SKM-1 treated with dmso at 0.1 percent for 144 hours (cell line): ENCODE measurements at regions not wholly inside any gene's neighbourhood (a gene's known extent, or its start where the extent isn't known, plus 50 kb on each side); places are given as distances from the start of the nearest gene placed in this dataset.
A peak's percentile ranks its signal among the peaks of the same experiment; 100 is the strongest.

Source experiments
- DNase-seq: peaks from one replicate; lab custom pipeline; 2025; ENCODE audit not compliant: unreplicated experiment; lab: John Stamatoyannopoulos, UW

DNA sequence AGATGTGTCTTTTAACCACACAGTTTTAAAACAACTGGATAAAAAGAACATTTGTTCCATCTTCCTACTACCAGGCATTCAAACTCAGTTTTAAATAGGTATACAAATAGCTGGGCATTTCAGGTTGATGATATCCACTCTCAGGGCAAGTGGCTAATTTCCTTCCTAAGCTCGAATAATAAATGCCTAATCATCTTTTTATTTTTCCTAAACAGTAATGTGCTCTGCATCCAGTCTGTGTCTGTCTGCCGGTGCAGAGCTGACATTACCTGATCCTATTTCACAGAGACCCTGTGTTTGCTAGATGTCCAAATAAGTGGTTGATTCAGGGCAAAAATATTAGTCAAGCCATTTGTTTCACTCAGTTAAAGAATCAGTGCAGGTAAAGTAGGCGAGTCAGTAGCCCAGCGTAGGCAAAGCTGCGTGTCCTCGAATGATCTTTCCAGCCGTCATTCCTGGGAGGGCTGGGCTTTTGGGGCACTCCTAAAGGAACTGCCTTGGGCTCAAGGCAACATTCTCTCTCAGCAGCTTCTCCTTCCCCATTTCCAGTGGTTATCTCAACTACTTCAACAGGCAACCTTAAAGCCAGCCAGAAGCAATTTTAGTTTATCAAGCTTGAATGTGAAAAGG is 74.2 kb upstream of the BMP2 start:
- DNase-seq, result no peak

DNA sequence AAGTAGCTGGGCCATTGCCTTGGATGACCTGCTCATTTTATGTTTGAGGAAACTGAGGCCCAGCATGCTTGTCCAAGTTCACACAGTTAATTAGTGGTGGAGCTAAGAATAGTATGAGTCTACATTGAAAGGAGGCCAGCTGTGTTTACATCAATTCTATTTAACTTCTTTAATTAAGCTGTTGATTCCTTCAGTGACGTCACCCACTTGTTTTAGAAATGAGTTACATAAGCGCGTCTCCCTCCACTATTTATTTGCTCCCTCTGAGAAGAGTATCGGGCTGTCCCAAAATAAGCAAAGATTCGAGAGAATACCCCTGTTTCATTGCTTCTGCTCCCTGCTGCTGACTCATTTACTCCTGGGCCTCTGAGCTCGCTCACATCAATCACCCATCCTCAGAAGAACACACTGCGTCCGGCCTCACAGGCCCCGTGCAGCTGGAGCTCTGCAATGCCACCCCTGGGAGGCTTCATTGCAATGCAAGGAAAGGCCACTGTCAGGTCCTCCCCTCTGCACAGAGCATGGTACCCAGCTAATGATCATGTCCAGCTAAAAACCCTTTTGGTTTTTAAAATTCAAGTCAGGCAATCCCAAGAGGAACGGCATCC is 74.8 kb upstream of the BMP2 start:
- DNase-seq, result no peak

DNA sequence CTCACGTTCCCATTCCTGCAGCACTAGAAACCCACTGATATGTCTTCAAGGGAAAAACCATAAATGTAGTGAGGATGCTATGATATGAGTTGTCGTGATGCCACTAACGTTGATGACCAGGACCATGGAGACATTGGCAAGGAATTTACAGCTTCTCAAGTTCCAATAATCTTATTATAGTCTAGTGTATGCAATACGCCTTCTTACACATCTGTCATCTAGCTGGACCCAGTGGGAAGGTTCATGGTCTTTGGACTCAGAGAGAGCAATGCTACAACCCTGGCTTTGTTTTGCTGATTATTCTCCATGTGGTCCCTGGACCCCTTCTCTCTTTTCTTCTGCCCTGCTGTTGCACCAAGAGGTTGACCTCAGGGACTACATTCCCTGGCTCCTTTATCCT is 76.0 kb upstream of the BMP2 start:
- no peak for DNase-seq

DNA sequence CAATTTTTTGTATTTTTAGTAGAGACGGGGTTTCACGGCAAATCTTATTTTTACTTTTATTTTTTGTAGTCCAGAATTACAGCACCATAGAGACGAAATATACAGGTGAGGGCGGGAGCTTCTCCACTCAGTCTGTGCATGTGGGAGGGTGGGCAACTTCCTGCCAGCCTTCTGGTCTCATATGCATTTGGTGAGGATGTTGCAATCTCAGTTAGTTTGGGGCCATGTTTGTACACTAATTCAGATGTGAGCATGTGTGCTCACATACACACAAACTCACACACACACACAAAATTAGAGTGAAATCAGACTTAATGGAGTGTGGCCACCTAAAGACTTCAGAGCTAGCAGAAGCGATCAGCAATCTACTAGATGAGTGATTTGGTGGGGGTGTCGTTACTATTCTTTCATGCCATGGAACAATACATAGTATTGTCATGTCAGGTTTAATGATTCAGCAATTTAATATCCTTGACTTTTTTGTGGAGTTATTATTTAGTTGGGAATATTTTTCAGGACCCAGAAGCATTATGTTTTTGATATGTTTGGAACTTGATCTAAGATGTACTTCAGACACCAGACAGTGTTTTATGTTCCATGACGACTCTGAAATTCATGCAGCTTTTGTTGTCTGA is 78.0 kb upstream of the BMP2 start:
- no peak for DNase-seq

DNA sequence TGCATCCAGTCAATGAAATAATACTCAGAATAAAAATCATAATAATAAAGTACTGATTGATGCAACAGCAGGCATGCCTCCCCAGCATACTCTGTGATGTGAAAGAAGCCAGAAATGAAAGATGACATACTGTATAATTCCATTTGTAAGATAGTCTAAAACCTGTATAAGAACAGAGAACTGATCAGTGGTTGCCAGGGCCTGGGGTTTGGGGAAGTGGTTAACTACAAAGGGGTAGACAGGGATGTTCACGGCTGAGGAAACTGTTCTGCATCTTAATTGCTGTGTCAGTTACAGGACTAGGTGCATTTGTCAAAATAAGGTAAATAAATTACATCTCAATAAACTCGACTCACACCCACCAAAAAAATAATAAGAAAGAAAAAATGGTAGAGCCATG is 81.3 kb upstream of the BMP2 start:
- peak; percentile 22 for DNase-seq

DNA sequence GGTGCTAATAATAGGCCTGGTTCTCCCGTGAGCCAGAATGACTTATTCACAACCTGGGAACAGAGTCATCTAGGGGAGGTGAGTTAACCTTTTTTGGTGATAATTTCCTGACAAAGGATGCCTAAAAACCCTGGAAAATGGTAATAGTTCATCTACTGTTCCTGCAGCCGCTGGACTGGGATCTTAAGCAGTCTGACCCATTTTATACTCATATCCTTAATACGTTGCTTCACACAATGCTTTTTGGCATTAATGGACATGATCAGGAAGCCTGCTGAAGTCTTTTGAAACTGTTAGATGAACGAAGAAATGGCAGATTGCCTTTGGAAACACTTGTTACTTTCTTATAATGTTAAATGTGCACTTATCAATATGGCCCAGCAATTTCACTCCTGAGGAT is 81.9 kb upstream of the BMP2 start:
- no peak for DNase-seq

DNA sequence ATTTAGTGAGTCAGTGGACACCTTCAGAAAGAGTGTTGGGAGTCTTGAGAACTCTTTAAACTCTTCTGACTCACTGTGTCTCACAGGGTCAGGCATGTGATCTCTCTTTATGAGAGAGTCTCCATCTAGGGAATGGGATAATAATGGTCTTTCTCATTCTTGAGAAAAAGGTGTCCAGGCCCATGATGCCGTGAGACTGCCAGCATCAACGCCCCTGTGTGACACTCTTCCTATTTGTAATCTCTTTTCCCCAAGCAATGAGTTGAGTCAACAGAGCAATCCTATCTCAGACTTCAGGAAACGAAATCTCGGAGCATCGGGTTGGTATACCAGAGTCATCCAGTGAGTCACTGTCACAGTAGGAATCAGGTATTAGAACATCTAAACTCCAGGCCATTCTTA is 82.3 kb upstream of the BMP2 start:
- no peak for DNase-seq

DNA sequence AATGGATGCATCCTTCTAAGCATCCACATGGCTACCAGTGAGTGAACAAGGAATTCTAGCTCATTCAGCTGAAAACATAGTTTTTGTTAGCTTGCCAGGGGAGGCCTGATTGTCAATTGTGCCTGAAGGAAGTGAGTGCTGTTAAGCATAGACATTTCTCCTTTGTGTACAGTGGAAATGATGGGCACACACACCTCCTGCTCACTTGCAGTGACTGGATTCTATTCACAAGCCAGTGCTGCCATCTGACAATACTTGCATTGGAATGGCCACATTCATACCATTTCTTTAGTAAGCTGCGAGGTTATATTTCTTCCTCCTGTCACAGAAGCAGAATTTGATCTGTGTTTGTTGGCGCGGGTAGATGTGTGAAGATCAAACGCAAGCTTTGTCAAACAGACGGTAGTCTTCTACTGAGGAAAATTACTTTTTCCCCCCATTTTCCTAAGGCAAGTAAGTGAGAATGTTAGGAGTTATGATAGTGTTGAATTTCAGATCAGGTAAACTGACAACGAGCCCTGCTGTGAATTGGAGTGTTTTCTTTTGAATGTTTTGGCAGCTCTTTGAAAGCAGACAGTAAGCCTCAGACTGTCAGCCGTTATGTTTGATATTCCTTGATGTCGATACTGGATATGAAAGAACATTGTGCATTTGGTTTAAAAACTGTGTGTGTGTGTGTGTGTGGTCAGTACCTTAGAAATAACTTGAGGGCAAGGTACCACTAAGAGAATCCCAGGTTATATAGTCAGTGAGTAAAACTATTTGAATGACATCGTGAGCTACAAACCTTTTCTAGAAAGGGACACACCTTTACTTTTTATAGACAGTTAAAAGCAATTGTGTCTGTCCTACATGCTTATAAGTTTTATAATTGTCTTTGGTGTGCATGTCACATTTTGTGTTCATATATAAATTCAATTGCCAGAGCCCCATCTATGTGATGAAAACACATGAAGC is 84.2 kb upstream of the BMP2 start:
- no peak for DNase-seq

DNA sequence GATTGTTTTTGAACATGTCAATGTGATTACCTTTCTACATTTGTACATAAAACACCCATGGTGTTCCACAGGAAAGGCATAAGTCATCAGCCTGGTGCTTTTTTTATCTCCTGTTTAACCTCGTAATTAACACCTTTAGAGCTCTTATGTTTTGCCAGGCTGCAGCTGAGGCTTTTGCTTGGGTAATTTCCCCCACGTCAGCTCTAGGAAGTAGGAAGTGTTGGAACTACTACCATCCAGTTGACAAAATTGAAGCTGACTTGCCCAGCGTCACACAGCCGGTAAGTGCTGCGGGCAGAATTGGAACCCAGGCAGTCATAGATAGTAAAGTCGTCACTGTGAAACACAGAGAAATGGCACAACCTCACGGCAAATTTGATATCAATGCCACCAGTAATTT is 86.6 kb upstream of the BMP2 start:
- DNase-seq, result no peak

DNA sequence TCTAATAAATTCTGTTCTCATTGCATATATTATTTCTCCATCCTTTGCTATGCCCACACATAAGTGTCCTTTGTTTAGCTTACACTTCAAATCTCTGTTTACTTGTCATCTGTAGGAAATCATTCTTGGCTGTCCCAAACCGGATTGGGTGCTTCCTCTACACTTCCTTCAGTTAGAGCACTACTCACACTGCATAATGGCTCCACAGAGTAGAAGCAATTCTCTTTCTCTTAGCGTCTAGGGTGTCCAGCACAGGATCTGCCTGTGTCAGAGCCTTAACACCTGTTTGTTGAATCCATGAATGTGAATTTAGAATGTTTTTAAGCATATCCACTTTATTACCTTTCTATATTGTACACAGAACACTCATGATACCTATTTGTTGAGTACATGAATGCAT is 87.0 kb upstream of the BMP2 start:
- no peak for DNase-seq

DNA sequence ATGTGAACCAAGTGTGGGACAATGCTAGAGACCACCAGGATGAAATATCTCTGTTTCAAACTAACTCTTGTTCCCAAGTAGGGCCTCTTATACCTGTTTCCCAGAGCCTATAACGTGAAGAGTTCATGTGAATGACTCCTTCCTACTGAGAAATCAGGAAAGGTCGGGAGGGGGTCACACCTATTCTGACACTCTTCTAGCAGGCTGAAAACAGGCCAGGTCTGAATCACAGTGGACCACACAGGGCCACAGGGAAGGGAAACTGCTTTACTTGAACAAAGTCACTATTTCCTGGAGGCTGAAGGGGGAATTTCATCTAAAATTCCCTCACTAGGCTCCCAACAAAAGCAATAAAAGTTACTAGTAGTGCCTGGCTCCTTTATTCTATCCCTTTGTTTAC is 88.4 kb upstream of the BMP2 start:
- DNase-seq, result no peak

DNA sequence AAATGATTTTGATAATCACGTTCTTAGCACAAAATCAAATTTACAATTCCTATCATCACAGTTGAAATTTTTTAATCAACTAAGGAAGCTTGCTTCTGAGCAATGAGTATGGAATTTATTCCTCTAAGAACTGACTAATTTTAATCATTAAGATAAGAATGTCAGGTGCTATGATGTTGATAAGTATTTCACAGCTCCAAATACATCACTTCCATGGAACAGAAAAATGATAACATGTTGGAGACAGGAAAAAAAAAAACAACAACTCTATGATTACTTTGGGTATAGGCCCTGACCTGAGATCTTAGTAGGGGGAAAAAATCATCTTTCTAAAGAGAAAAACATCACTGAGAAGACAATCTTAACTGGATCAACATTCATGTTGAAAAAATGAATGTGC is 89.4 kb upstream of the BMP2 start:
- DNase-seq, result no peak

DNA sequence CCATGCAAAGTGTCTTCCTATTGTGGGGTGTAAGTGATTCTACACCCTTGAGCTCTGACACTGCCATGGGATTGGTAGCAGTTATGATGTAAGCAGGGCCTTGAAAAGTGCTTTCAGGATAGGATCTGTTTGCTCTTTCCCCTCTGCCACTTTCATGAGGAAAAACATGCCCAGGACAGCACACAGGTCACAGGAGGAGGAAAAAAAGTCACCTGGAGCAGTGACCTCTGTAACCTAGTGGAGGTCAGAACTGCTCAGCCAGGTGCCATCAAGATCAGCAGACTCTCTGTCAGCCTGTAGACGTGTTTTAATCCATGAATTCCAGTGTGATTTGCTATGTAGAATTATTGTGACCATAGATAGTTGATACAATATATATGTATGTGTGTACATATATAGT is 92.7 kb upstream of the BMP2 start:
- DNase-seq, result no peak

DNA sequence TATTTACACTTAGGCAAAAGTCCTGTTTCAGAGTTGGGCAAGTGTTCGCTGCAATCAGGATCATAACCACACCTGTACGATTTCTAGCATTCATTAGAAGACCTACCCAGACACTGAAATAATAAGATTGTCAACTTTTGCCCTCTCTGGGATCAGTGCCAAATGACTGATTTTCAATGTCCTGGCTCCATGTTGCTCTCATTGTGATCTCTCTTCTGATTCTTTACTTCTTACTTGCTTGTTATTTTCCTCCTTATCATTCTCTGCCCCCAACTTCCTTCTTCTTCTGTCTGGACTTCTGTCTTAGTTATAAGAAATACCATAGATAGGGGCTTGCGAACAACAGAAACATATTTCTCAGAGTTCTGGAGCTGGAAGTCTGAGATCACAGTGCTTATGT is 94.4 kb upstream of the BMP2 start:
- no peak for DNase-seq

DNA sequence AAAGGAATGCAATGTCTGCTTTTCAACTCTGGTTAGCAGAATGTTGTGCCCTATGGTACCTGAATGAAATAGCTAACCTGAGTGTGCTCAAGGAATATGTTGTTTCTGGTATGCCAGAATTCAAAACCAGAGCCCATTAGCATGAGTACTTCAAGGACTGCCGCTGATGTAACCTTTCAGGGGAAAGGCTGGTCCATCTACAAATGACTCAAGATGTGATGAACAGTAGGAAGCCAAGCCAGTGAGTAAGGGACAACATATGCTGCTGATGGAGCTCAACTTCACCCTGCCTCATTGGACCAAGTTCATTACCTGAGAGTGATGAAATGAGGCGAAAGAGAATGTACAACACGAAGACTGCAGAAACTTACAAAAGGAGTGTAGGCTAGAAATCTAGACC is 95.7 kb upstream of the BMP2 start:
- DNase-seq, result no peak

DNA sequence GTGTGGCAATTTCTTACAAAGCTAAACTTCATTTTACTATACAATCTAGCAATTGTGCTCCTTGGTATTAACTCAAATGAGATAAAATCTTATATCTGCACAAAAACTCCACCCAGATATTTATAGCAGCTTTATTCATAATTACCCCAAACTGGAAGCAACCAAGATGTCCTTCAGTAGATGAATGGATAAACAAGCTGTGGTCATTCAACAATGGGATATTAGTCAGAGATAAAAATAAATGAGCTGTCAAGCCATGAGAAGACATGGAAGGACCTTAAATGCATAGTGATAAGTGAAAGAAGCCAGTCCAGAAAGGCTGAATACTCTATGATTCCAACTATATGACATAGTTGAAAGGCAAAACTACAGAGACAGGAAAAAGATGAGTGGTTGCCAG is 98.9 kb upstream of the BMP2 start:
- no peak for DNase-seq

DNA sequence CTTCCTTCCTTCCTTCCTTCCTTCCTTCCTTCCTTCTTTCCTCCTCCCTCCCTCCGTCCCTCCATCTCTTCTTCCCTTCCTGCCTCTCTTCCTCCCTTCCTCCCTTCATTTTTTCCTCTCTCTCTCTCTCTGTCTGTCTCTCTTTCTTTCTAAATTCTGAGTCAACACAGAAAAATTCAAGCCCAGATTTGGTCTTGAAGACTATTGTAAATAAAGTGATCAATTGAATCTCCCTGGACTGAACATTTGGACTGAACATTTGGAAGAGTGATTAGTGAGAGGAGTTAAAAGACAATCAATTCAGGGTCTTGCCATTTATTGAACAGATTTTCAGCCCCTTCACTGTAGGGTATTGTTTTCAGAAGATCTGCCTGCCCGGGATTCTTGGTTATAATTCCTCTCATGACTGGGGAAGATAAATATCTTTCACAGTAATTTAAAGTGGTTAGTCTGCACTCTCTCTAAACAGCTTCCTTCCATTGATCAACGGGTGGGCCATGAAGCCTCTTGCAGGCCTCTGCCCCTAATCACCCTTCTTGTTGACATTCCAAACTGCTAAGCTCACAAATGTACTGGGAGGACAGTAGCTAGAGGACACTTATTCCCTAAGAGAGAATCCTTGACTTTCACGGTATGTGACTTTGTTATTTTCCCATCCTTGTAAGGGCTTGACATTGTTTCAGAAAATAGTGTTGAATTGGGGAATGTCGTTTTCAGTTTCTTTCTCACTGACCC is 101.7 kb upstream of the BMP2 start:
- DNase-seq, result no peak

DNA sequence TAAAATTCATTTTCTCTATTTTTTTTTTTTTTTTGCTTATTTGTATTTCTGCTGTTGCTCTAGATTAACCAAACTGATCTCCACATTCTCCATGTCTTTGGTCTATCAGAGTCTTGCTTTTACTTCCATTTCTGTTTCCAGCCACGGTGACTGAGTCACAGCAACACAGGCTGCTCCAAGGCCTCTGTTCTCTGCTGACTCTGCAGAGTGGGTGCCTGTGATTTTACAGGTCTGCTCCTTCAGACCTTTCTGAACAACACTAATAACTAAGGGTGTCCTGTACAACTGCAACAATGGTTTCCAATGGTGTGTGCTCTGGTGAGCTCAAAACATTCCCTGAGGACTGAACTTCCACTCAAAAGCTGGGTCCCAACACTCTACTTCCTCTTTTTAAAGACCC is 102.3 kb upstream of the BMP2 start:
- no peak for DNase-seq

DNA sequence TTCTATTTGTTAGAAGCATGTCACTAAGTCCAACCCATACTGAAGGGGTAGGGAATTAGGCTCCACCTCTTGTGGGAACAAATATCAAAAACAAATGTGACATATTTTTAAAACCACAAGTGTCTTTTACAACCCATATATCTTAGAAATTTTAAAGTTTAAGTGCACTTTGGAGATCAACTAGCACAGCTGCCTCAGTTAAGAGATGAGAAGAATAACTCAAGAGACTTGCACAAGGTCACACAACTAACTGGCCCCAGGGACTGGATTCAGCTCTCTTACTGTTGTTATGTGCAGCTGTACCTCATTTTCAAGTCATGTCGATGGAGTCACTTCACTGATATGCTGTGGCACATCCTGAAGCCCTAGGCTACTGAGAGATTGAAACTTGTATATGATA is 102.9 kb upstream of the BMP2 start:
- no peak for DNase-seq

DNA sequence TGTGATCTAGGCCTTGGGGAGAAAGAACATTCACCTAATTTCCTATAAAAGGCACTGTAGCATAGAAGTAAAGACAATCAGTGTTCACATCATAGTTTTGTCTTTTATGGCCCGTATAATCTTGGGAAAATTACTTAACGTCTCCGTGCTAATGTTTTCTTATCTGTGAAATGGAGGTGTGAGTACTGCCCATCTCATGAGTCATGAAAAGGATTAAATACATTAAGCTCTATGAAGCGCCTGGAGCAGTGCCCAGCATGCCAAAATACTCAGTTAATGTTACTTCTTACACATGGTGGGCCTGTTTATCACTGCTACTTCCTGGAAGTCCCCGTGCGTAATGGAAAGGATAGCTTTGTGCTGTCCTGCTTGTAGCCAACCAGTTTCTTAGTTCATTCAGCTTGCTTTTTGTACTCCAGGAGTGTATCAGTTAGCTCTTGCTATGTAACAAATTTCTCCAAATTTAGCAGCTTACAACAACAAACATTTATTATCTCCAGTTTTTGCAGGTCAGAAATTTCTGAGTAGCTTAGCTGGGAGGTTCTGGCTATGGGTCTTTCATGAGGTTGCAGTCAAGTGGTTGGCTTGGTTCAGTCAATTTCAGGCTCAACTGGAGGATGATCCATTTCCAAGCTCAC is 103.6 kb upstream of the BMP2 start:
- DNase-seq, result no peak

DNA sequence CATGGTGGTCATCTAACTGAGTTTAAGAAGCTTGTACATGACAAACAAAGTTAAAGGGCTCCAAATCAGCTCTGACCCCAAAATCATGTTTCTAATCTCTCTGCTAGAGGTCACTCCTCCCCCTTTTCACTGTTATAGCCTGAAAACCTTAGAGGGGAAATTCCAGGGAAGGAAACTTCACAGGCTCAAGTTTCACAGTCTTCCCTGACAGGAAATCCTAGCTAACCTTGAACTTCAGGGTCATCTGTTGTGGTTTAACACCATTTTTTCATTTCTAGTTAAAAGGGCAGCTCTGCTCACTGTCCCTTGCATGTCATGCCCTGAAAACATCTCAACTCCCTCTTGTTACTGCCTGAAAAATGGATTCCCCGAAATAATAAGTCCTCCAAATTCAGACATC is 104.4 kb upstream of the BMP2 start:
- no peak for DNase-seq
